Thyroid gland (tissue), 4 donors: ENCODE measurements at regions not wholly inside any gene's neighbourhood (a gene's known extent, or its start where the extent isn't known, plus 50 kb on each side); places are given as distances from the start of the nearest gene placed in this dataset.

ENCODE experiments used
- DNase-seq, 2 donors: peaks; one replicate each; pipeline ENCODE4 v3.0.0-alpha.2; 2019
- H3K27ac ChIP-seq, 3 donors: fragments of 200-600 bp; sonication (generic); 1 replicate in 2 of 3; 2 replicates in 1 of 3; pipeline ENCODE4 v1.5.1; 2016 to 2019; ENCODE audit warnings: mild to moderate bottlenecking in 1 of 3, moderate library complexity in 1 of 3
- H3K27me3 ChIP-seq: fragments of 200-600 bp; sonication (generic); one replicate; pipeline ENCODE4 v1.5.1; 2019
- H3K36me3 ChIP-seq, 2 donors: fragments of 200-600 bp; sonication (generic); one replicate each; pipeline ENCODE4 v1.5.1; 2016 to 2019
- H3K4me1 ChIP-seq, 2 donors: fragments of 200-600 bp; sonication (generic); one replicate each; pipeline ENCODE4 v1.5.1; 2017 to 2019
- H3K4me3 ChIP-seq, 3 donors: fragments of 200-600 bp; sonication (generic); replicated peaks in 1 of 3; 1 replicate in 2 of 3; 2 replicates in 1 of 3; pipeline ENCODE4 v1.5.1; 2016; ENCODE audit warnings: mild to moderate bottlenecking in 1 of 3
- H3K9me3 ChIP-seq: fragments of 200-600 bp; sonication (generic); one replicate; pipeline ENCODE4 v1.5.1; 2017
- POLR2A ChIP-seq, 2 donors: fragments of 450-650 bp; IDR thresholded peaks; one replicate each; pipeline ENCODE4 v1.6.1; 2017; ENCODE audit warnings: antibody characterized with exemption in 2 of 2, mild to moderate bottlenecking in 2 of 2, moderate library complexity in 1 of 2
- WGBS, 2 donors: methylation state at CpG; one replicate each; pipeline ENCODE4 v1.1.5; 2017; 5-methylcytosine and 5-hydroxymethylcytosine counted together
- intact Hi-C: fragments of 100-400 bp; cut with DNase I; formaldehyde crosslinking; loops from one replicate; pipeline ENCODE4 v1.15.1; 2023
- TF ChIP-seq, protein P1 (sequence below), 6 experiments: fragments of 200-600 bp in 3 of 6; fragments of 450-650 bp in 3 of 6; sonication (generic) in 3 of 6; IDR thresholded peaks; one replicate each; pipeline ENCODE4 v1.5.1; 2016 to 2019; ENCODE audit warnings: antibody characterized with exemption in 6 of 6, mild to moderate bottlenecking in 2 of 6, inconsistent platforms in 1 of 6, moderate library complexity in 1 of 6

DNA sequence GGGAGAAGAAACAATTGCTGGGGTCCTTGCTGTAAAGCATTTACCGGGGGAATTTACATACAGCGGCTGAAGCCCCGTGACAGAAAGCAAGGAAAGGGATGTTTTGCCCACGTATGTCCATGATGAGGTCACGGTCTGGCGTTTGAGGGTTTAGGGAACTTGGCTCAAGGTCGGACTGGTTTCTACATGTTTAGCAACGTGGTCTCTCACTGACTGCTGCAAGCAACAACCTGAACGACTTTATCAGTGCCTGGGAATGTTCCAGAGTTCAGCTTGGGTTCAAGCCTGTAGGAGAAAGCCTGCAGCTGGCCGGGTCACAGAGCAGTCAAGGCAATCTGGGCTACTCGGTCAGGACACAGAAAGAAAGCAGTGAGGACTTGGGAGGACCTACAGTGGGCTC is 323.3 kb downstream of the AJAP1 start:
- Histone ChIP-seq H3K4me3 (no peak overlapping the region), H3K27me3 (no peaks in the 10 kb centered on the region), H3K36me3 (no peaks in the 10 kb centered on the region), H3K27ac (no peak overlapping the region), H3K9me3 (no peaks in the 10 kb centered on the region), H3K4me1 (no peaks in the 10 kb centered on the region)
- intact Hi-C loops: no loop called here
- no peak for DNase-seq
- WGBS, 2 donors: 58 to 74% methylated on average over 11 of the region's 11 CpGs
- TF ChIP-seq, protein P1, sequence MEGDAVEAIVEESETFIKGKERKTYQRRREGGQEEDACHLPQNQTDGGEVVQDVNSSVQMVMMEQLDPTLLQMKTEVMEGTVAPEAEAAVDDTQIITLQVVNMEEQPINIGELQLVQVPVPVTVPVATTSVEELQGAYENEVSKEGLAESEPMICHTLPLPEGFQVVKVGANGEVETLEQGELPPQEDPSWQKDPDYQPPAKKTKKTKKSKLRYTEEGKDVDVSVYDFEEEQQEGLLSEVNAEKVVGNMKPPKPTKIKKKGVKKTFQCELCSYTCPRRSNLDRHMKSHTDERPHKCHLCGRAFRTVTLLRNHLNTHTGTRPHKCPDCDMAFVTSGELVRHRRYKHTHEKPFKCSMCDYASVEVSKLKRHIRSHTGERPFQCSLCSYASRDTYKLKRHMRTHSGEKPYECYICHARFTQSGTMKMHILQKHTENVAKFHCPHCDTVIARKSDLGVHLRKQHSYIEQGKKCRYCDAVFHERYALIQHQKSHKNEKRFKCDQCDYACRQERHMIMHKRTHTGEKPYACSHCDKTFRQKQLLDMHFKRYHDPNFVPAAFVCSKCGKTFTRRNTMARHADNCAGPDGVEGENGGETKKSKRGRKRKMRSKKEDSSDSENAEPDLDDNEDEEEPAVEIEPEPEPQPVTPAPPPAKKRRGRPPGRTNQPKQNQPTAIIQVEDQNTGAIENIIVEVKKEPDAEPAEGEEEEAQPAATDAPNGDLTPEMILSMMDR (IDR thresholded peaks at IDR 0.05): no peak
- TF ChIP-seq POLR2A (IDR thresholded peaks at IDR 0.05): no peak

DNA sequence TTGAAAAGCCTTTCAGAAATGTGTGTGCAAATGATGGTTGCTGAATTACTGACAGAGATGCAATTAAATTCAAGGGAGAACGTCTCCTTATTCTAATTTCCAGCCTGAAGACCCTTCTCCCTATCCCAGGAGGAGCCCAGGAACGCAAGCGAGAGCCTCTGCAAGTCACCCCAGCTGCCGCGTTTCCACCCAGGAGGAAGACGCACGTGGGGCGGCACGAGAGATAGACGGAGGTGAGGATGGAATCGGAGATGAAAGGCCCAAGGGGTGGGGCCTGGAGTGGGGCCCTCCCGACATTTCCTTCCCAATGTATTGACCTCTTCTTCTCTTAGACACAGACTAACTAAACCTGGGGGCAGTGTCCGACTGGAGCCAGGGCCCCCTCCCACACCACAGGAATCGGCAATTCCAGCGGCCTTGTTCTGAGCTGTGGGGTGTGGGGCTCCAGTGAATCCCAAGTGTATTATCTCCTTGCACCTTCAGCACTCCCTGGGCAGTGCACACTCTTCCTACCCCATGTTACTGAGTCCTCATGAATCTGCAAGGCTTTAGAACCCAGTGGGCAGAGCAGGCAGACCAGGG is 322.5 kb downstream of the AJAP1 start:
- intact Hi-C loops: no loop called here
- no peak overlapping the region for H3K4me3 ChIP-seq
- no peaks in the 10 kb centered on the region for H3K36me3 ChIP-seq
- no peaks in the 10 kb centered on the region for H3K4me1 ChIP-seq
- 89 to 90% methylated on average over 14 to 15 of the region's 15 CpGs for WGBS, 2 donors
- no peak for DNase-seq
- TF ChIP-seq POLR2A (IDR thresholded peaks at IDR 0.05): no peak
- TF ChIP-seq, protein P1 (IDR thresholded peaks at IDR 0.05): no peak
- H3K27me3 ChIP-seq: no peaks in the 10 kb centered on the region
- no peak overlapping the region for H3K27ac ChIP-seq
- no peaks in the 10 kb centered on the region for H3K9me3 ChIP-seq

DNA sequence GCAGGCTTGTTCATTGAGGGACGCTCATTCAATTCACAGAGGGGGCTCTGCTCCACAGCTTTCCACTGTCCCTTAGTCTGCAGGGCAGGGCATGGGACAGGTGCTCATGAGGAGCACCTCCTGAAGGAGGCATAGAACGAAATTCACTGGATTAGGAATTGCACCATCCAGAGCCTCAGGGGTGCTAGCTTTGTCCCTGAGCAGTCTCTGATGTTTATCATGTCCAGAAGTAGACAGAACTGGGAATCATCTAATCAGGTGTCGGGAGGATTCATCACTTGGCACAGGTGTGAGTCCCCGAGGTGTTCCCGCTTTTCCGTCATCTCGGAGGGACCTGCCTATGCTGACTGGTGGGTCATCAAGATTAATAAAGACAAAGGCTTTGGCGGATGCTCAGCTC is 321.4 kb downstream of the AJAP1 start:
- no peaks in the 10 kb centered on the region for H3K27me3 ChIP-seq
- H3K36me3 ChIP-seq: no peaks in the 10 kb centered on the region
- DNase-seq: no peak
- intact Hi-C loops: no loop called here
- no peak overlapping the region for H3K4me3 ChIP-seq
- H3K4me1 ChIP-seq: no peaks in the 10 kb centered on the region
- 79 to 81% methylated on average over 8 of the region's 8 CpGs for WGBS, 2 donors
- TF ChIP-seq, protein P1 (IDR thresholded peaks at IDR 0.05): no peak
- no peak for TF ChIP-seq POLR2A (IDR thresholded peaks at IDR 0.05)
- H3K27ac ChIP-seq: no peak overlapping the region
- no peaks in the 10 kb centered on the region for H3K9me3 ChIP-seq

DNA sequence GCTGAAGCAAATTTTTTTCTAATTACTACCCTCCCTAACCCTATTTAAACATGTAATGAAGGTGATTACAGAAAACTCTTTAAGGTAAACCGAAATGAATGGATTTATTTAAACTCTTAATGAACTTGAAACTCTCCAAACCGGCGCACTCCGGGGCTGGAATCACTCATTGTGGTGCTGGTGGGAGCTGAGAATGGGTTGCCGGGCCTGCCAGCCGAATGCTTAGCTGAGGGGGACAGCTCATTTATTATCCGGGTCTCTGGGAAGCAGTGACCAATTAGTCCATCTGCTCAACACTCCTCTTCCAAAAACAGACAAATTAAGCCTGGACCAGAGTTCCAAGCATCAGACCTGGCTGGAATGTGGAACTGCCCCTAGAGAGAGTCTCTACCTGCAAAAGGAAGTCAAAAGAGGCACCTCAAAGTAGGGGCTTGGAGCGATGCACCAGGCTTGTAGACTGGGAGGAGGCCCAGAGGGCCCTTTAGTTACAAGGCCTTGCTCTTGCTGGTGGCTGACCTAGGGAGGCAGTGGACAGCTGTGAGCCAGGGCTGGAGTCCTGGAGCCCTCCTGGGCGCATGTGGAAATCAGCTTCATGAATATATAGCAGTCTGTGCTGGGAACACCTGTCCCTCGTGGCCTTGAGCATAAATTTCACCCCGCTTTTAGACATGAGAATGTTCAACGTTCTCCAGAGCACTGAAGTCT is 320.7 kb downstream of the AJAP1 start:
- Histone ChIP-seq H3K4me1 (no peaks in the 10 kb centered on the region), H3K27me3 (no peaks in the 10 kb centered on the region), H3K4me3 (no peak overlapping the region), H3K27ac (no peak overlapping the region), H3K9me3 (no peaks in the 10 kb centered on the region), H3K36me3 (no peaks in the 10 kb centered on the region)
- intact Hi-C loops: no loop called here
- DNase-seq: no peak
- 76 to 77% methylated on average over 12 of the region's 12 CpGs for WGBS, 2 donors
- no peak for TF ChIP-seq POLR2A (IDR thresholded peaks at IDR 0.05)
- TF ChIP-seq, protein P1 (IDR thresholded peaks at IDR 0.05): no peak

DNA sequence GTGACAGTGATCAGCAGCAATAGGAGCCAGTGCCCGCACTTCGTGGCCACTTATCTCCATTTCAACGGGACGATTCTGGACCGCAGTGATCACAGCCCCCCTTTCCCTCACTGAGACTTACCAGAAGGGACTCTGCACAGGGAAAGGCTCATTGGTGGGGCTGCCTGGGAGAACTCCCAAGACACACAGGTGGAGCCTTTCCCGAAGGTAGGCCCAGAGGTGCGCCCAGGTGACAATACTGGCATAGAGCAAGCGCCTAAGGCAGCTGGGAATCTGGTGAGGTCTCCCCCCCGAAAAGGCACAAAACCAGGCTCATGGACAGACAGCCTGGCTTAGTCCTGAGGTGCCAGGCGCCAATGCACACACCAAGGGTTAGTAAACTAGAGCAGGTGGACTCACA is 318.9 kb downstream of the AJAP1 start:
- DNase-seq: no peak
- intact Hi-C loops: no loop called here

More for the DNA sequence above, 318.9 kb downstream of the AJAP1 start:
- 73 to 97% methylated on average over 6 to 10 of the region's 10 CpGs for WGBS, 2 donors
- Histone ChIP-seq H3K27me3 (no peaks in the 10 kb centered on the region), H3K4me1 (no peaks in the 10 kb centered on the region), H3K9me3 (no peaks in the 10 kb centered on the region), H3K36me3 (no peaks in the 10 kb centered on the region), H3K27ac (no peak overlapping the region), H3K4me3 (no peak overlapping the region)
- TF ChIP-seq POLR2A (IDR thresholded peaks at IDR 0.05): no peak
- TF ChIP-seq, protein P1 (IDR thresholded peaks at IDR 0.05): no peak
